ENCODE measurements at regions not wholly inside any gene's neighbourhood (a gene's known extent, or its start where the extent isn't known, plus 50 kb on each side); places are given as distances from the start of the nearest gene placed in this dataset.

DNA sequence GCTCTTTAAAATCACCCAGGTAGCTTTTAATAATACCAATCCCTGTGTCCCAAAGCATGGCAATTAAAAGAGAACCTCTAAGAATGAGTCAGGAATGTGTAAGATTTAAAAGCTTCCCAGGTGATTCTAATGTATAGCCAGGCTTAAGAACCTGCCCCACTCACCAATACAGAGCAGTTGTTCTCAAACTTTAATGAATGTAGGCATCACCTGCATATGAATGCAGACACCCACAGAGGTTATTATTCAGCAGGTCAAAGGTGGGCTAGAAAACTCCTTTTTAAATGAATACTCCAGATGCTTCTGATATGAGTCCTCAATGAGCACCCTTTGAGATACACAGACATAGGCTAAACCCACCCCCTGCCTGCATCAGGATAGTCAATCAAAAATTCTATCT lies 298.1 kb upstream of the KCNMB2 start:
- TF ChIP-seq FOXP2 (optimal IDR thresholded peaks at IDR 0.05; ENCODE audit: borderline replicate concordance, extremely low read depth, extremely low read length, insufficient read depth) (no peak), POLR2AphosphoS5 (IDR thresholded peaks at IDR 0.05; ENCODE audit: low read depth, low read length) (no peak), SIN3A (IDR thresholded peaks at IDR 0.05; ENCODE audit: borderline replicate concordance, insufficient read depth, low read length) (no peak), TAF1 (IDR thresholded peaks at IDR 0.05; ENCODE audit: borderline replicate concordance, insufficient read depth, low read length) (no peak)
- TF ChIP-seq, protein P1, sequence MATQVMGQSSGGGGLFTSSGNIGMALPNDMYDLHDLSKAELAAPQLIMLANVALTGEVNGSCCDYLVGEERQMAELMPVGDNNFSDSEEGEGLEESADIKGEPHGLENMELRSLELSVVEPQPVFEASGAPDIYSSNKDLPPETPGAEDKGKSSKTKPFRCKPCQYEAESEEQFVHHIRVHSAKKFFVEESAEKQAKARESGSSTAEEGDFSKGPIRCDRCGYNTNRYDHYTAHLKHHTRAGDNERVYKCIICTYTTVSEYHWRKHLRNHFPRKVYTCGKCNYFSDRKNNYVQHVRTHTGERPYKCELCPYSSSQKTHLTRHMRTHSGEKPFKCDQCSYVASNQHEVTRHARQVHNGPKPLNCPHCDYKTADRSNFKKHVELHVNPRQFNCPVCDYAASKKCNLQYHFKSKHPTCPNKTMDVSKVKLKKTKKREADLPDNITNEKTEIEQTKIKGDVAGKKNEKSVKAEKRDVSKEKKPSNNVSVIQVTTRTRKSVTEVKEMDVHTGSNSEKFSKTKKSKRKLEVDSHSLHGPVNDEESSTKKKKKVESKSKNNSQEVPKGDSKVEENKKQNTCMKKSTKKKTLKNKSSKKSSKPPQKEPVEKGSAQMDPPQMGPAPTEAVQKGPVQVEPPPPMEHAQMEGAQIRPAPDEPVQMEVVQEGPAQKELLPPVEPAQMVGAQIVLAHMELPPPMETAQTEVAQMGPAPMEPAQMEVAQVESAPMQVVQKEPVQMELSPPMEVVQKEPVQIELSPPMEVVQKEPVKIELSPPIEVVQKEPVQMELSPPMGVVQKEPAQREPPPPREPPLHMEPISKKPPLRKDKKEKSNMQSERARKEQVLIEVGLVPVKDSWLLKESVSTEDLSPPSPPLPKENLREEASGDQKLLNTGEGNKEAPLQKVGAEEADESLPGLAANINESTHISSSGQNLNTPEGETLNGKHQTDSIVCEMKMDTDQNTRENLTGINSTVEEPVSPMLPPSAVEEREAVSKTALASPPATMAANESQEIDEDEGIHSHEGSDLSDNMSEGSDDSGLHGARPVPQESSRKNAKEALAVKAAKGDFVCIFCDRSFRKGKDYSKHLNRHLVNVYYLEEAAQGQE (IDR thresholded peaks at IDR 0.05; ENCODE audit: insufficient read depth in 1 of 2, low read depth in 2 of 2, low read length in 2 of 2) = no peak

DNA sequence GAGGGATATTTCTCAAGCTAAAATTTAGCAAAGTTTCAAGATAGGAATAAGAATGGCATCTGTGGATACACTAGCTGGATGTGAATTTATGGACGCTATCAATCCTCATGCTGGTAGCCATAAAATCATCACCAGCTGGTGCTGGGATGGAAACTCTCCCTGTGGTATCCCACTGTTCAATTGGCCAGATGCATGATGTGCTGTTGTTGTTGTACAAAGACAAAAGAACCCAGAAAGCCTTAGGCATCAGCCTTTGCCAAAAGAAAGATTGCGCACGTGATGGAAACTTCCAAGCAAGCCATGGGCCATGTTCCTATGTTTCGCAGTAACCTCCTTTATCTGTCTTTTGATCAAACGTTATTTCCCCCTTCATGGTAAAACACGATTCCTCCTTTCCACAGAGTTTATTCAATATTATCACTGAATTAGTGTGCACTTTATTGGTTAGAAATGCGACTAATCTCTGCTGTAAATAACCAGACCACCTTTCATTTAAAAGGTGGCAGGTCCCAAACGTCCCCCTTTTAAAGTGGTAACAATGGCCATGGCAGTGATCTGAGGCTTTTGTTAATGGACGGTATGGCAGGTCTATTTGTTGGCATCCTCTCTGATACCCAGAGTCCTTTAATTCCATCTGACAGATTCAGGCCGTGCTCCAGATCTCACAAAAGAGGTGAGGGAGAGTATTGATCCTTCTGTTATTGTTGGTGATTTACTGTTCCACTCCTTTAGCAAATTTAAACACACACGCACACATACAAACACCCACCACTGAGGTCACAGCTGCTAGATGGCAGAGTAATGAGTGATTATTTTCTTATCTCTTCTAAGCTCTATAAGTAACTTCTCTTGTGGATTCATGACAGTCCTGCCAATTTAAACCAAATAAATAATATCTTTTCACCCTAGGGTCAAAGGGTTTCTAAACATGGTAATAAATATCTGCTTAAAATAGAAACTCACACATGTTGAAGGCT lies 291.2 kb upstream of the KCNMB2 start:
- TF ChIP-seq FOXP2 (optimal IDR thresholded peaks at IDR 0.05; ENCODE audit: borderline replicate concordance, extremely low read depth, extremely low read length, insufficient read depth) (no peak), TAF1 (IDR thresholded peaks at IDR 0.05; ENCODE audit: borderline replicate concordance, insufficient read depth, low read length) (no peak), POLR2AphosphoS5 (IDR thresholded peaks at IDR 0.05; ENCODE audit: low read depth, low read length) (no peak), SIN3A (IDR thresholded peaks at IDR 0.05; ENCODE audit: borderline replicate concordance, insufficient read depth, low read length) (no peak)
- TF ChIP-seq, protein P1 (IDR thresholded peaks at IDR 0.05; ENCODE audit: insufficient read depth in 1 of 2, low read depth in 2 of 2, low read length in 2 of 2) = no peak

DNA sequence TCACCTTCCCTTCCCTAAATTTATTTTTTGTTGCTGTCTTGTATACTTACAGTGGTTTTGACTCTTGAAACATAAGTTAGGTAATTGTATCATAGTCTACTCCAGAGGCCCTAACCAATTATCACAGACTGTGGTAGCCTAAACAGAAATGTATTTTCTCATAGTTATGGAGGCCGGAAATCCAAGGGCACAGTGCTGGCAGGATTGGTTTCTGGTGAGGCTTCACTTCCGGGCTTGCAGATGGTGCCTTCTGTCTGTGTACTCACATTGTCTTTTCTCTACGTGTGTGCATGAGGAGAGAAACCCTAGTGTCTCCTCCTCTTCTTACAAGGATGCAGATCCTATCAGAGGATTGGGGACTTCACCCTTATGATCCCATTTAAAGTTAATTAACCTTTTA lies 290.2 kb upstream of the KCNMB2 start:
- TF ChIP-seq SIN3A (IDR thresholded peaks at IDR 0.05; ENCODE audit: borderline replicate concordance, insufficient read depth, low read length) (no peak), TAF1 (IDR thresholded peaks at IDR 0.05; ENCODE audit: borderline replicate concordance, insufficient read depth, low read length) (no peak), FOXP2 (optimal IDR thresholded peaks at IDR 0.05; ENCODE audit: borderline replicate concordance, extremely low read depth, extremely low read length, insufficient read depth) (no peak), POLR2AphosphoS5 (IDR thresholded peaks at IDR 0.05; ENCODE audit: low read depth, low read length) (no peak)
- TF ChIP-seq, protein P1 (IDR thresholded peaks at IDR 0.05; ENCODE audit: insufficient read depth in 1 of 2, low read depth in 2 of 2, low read length in 2 of 2) = no peak

GRCh38 chr3:178255315-178255714 lies 280.9 kb upstream of the KCNMB2 start:
- TF ChIP-seq FOXP2 (optimal IDR thresholded peaks at IDR 0.05; ENCODE audit: borderline replicate concordance, extremely low read depth, extremely low read length, insufficient read depth) = no peak
- TF ChIP-seq, protein P1 (IDR thresholded peaks at IDR 0.05; ENCODE audit: insufficient read depth in 1 of 2, low read depth in 2 of 2, low read length in 2 of 2) = no peak
- no peak for TF ChIP-seq SIN3A (IDR thresholded peaks at IDR 0.05; ENCODE audit: borderline replicate concordance, insufficient read depth, low read length)
- TF ChIP-seq TAF1 (IDR thresholded peaks at IDR 0.05; ENCODE audit: borderline replicate concordance, insufficient read depth, low read length) = no peak
- no peak for TF ChIP-seq POLR2AphosphoS5 (IDR thresholded peaks at IDR 0.05; ENCODE audit: low read depth, low read length)
